Esophagus muscularis mucosa (tissue), 3 donors: ENCODE measurements at regions not wholly inside any gene's neighbourhood (a gene's known extent, or its start where the extent isn't known, plus 50 kb on each side); places are given as distances from the start of the nearest gene placed in this dataset.

Experiments used
- EP300 ChIP-seq: sonication (generic); formaldehyde crosslinking; IDR thresholded peaks from one replicate; pipeline ENCODE4 v1.6.1; 2017; ENCODE audit warnings: antibody characterized with exemption
- TF ChIP-seq, protein P1 (sequence below), 3 experiments: fragments of 200-600 bp in 2 of 3; fragments of 450-650 bp in 1 of 3; sonication (generic) in 2 of 3; IDR thresholded peaks; one replicate each; pipeline ENCODE4 v1.5.1; 2017 to 2019; ENCODE audit warnings: antibody characterized with exemption in 3 of 3, mild to moderate bottlenecking in 2 of 3, moderate library complexity in 1 of 3

DNA sequence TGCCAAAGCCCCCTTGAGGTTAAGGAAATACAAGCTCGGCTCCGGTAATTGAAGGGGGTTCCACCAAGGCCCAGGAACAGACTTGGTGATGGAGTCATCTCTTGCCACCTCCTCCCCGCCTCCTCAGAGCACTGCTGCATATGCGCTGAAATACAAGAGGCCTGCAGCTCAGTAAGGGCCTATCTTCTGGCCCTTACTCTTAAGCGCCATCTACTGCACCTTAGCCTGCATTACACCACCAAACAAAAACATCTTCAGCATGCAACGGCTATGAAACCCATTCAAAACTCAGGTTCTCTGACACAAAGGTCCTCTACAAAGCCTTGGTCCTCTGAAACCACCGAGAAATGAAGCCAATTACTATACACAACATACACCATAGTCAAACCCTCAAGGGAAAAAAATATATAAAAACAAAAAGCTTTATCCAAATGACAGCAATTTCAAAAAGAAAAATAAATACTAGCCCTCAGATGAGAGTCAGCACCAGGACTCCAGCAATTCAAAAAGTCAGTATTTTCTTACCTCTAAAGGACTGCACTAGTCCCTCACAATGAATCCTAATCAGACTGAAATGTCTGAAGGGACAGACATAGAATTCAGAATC lies 176.8 kb upstream of the TBX20 start:
- TF ChIP-seq, protein P1, sequence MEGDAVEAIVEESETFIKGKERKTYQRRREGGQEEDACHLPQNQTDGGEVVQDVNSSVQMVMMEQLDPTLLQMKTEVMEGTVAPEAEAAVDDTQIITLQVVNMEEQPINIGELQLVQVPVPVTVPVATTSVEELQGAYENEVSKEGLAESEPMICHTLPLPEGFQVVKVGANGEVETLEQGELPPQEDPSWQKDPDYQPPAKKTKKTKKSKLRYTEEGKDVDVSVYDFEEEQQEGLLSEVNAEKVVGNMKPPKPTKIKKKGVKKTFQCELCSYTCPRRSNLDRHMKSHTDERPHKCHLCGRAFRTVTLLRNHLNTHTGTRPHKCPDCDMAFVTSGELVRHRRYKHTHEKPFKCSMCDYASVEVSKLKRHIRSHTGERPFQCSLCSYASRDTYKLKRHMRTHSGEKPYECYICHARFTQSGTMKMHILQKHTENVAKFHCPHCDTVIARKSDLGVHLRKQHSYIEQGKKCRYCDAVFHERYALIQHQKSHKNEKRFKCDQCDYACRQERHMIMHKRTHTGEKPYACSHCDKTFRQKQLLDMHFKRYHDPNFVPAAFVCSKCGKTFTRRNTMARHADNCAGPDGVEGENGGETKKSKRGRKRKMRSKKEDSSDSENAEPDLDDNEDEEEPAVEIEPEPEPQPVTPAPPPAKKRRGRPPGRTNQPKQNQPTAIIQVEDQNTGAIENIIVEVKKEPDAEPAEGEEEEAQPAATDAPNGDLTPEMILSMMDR (IDR thresholded peaks at IDR 0.05), result no peak
- no peak for TF ChIP-seq EP300
